SK-N-DZ (cell line): ENCODE measurements at regions not wholly inside any gene's neighbourhood (a gene's known extent, or its start where the extent isn't known, plus 50 kb on each side); places are given as distances from the start of the nearest gene placed in this dataset.
A peak's percentile ranks its signal among the peaks of the same experiment; 100 is the strongest.
"Not testable (repeated sequence)": the region's sequence is repeated elsewhere in the genome, so short reads cannot be mapped to it uniquely, and the experiment has no call there.

ENCODE experiments used
- DNase-seq: peaks from one replicate; pipeline ENCODE4 v3.0.0-alpha.2; 2015; ENCODE audit warnings: low spot score

- DNase-seq: no peak
These were observed 228.5 kb upstream of the COBL start for GRCh38 chr7:51545131-51545530.

GRCh38 chr7:51543801-51544553, 227.4 kb upstream of the COBL start:
- DNase-seq: no peak

GRCh38 chr7:51540906-51541305, 224.3 kb upstream of the COBL start:
- not testable (repeated sequence) for DNase-seq

- no peak for DNase-seq
These were observed 223.2 kb upstream of the COBL start for GRCh38 chr7:51539840-51540239.

GRCh38 chr7:51528172-51528571, 211.6 kb upstream of the COBL start:
- no peak for DNase-seq

- DNase-seq: no peak
These were observed 205.2 kb upstream of the COBL start for GRCh38 chr7:51521694-51522312.

GRCh38 chr7:51521054-51521453, 204.4 kb upstream of the COBL start:
- no peak for DNase-seq

GRCh38 chr7:51518646-51519045, 202.0 kb upstream of the COBL start:
- no peak for DNase-seq

GRCh38 chr7:51517187-51517586, 200.6 kb upstream of the COBL start:
- no peak for DNase-seq

GRCh38 chr7:51501620-51502019, 185.0 kb upstream of the COBL start:
- DNase-seq: no peak

GRCh38 chr7:51482976-51483375, 166.4 kb upstream of the COBL start:
- no peak for DNase-seq

GRCh38 chr7:51481421-51481820, 164.8 kb upstream of the COBL start:
- DNase-seq: no peak

GRCh38 chr7:51477819-51478218, 161.2 kb upstream of the COBL start:
- DNase-seq: no peak

- no peak for DNase-seq
These were observed 160.7 kb upstream of the COBL start for GRCh38 chr7:51477323-51477722.

GRCh38 chr7:51476026-51476425, 159.4 kb upstream of the COBL start:
- DNase-seq: no peak

- no peak for DNase-seq
These were observed 156.3 kb upstream of the COBL start for GRCh38 chr7:51472873-51473272.

- DNase-seq: no peak
These were observed 155.3 kb upstream of the COBL start for GRCh38 chr7:51471981-51472296.

- DNase-seq: peak; percentile 65
These were observed 154.8 kb upstream of the COBL start for GRCh38 chr7:51471210-51471980.

- DNase-seq: no peak
These were observed 150.9 kb upstream of the COBL start for GRCh38 chr7:51467384-51468017.

GRCh38 chr7:51459809-51460208, 143.2 kb upstream of the COBL start:
- no peak for DNase-seq

- DNase-seq: no peak
These were observed 142.1 kb upstream of the COBL start for GRCh38 chr7:51458693-51459092.

- DNase-seq: no peak
These were observed 140.5 kb upstream of the COBL start for GRCh38 chr7:51457079-51457478.
